IMR-90 (cell line): ENCODE measurements at regions not wholly inside any gene's neighbourhood (a gene's known extent, or its start where the extent isn't known, plus 50 kb on each side); places are given as distances from the start of the nearest gene placed in this dataset.

Experiments
- ATAC-seq: fragments of 200-7000 bp; cut with Tn5 transposase; 2 replicates; pipeline ENCODE4 v1.9.1; 2020; ENCODE audit warnings: low read depth, mild to moderate bottlenecking, moderate library complexity
- BruUV-seq: library from RNA; stranded (reverse); fragments of 400-500 nt; replicated peaks from 2 replicates; lab custom pipeline; 2021; lab: Mats Ljungman, UMichigan
- CTCF ChIA-PET: fragments of 300-600 bp; formaldehyde crosslinking; extraction: SDS; loops from one replicate; lab custom pipeline; 2021; ENCODE audit warnings: antibody characterized with exemption; lab: Yijun Ruan, JAX
- POLR2A ChIA-PET: fragments of 300-600 bp; sonication (Branson Sonifier 250); formaldehyde crosslinking; loops from one replicate; lab custom pipeline; 2022; ENCODE audit warnings: antibody characterized with exemption; ENCODE audit not compliant: unreplicated experiment; lab: Charles Lee
- DNase-seq: peaks from one replicate; pipeline ENCODE4 v3.0.0; 2013
- H2AFZ ChIP-seq: replicated peaks from 2 replicates; pipeline ENCODE3; 2013; ENCODE audit warnings: low read length, mild to moderate bottlenecking; ENCODE audit not compliant: poor library complexity
- H2AK5ac ChIP-seq: 2 replicates; pipeline ENCODE4 v1.6.1; 2013; ENCODE audit warnings: low read depth, low read length, inconsistent platforms
- H2AK9ac ChIP-seq: replicated peaks from 2 replicates; pipeline ENCODE3; 2013; ENCODE audit warnings: mild to moderate bottlenecking, low read depth, low read length, moderate library complexity; ENCODE audit not compliant: poor library complexity
- H2BK120ac ChIP-seq: 2 replicates; pipeline ENCODE4 v1.6.1; 2013; ENCODE audit warnings: low read depth, low read length, inconsistent platforms
- H2BK15ac ChIP-seq: 3 replicates; pipeline ENCODE4 v1.6.1; 2013; ENCODE audit warnings: low read depth, low read length, inconsistent platforms
- H2BK20ac ChIP-seq: 2 replicates; pipeline ENCODE4 v1.6.1; 2013; ENCODE audit warnings: low read depth, mild to moderate bottlenecking, inconsistent platforms, low read length, moderate library complexity
- H2BK5ac ChIP-seq: 2 replicates; pipeline ENCODE4 v1.6.1; 2013; ENCODE audit warnings: mild to moderate bottlenecking, low read depth, low read length, inconsistent platforms; ENCODE audit not compliant: poor library complexity, severe bottlenecking
- H3K14ac ChIP-seq: replicated peaks from 2 replicates; pipeline ENCODE4 v1.6.1; 2013; ENCODE audit warnings: low read depth, low read length, inconsistent platforms
- H3K18ac ChIP-seq: 2 replicates; pipeline ENCODE4 v1.6.1; 2013; ENCODE audit warnings: low read depth, low read length, control low read depth
- H3K23ac ChIP-seq: 2 replicates; pipeline ENCODE4 v1.6.1; 2013; ENCODE audit warnings: low read depth, low read length, inconsistent platforms
- H3K27ac ChIP-seq: 2 replicates; pipeline ENCODE4 v1.5.1; 2013; ENCODE audit warnings: mild to moderate bottlenecking, control low read depth, low read length; ENCODE audit not compliant: insufficient read depth
- H3K27me3 ChIP-seq: 2 replicates; pipeline ENCODE4 v1.6.1; 2013; ENCODE audit warnings: low read length; ENCODE audit not compliant: control insufficient read depth, insufficient read depth
- H3K36me3 ChIP-seq: 2 replicates; pipeline ENCODE4 v1.6.1; 2013; ENCODE audit warnings: low read length, mixed read lengths; ENCODE audit not compliant: control insufficient read depth, insufficient read depth
- H3K4ac ChIP-seq: 2 replicates; pipeline ENCODE4 v1.6.1; 2013; ENCODE audit warnings: low read depth, low read length, inconsistent platforms
- H3K4me1 ChIP-seq: 2 replicates; pipeline ENCODE4 v1.6.1; 2013; ENCODE audit warnings: low read length, mixed read lengths; ENCODE audit not compliant: control insufficient read depth, insufficient read depth
- H3K4me2 ChIP-seq: 2 replicates; pipeline ENCODE4 v1.6.1; 2013; ENCODE audit warnings: low read depth, mild to moderate bottlenecking, control low read depth, low read length, moderate library complexity
- H3K4me3 ChIP-seq: 2 replicates; pipeline ENCODE4 v1.5.1; 2013; ENCODE audit warnings: low read depth, mild to moderate bottlenecking, control low read depth, low read length, moderate library complexity; ENCODE audit not compliant: insufficient read depth
- H3K56ac ChIP-seq: 2 replicates; pipeline ENCODE4 v1.6.1; 2013; ENCODE audit warnings: low read length, inconsistent platforms; ENCODE audit not compliant: insufficient read depth; ENCODE audit errors: extremely low read depth
- H3K79me1 ChIP-seq, 2 experiments: 2 replicates each; pipeline ENCODE4 v1.6.1; 2013; ENCODE audit warnings: low read length in 2 of 2, inconsistent platforms in 1 of 2, low read depth in 1 of 2
- H3K9ac ChIP-seq: 2 replicates; pipeline ENCODE4 v1.6.1; 2013; ENCODE audit warnings: low read depth, low read length, control low read depth
- H3K9me1 ChIP-seq: 2 replicates; pipeline ENCODE4 v1.6.1; 2013; ENCODE audit warnings: low read length, inconsistent platforms; ENCODE audit not compliant: insufficient read depth
- H3K9me3 ChIP-seq: 2 replicates; pipeline ENCODE4 v1.6.1; 2013; ENCODE audit warnings: low read length; ENCODE audit not compliant: control insufficient read depth, insufficient read depth
- H4K20me1 ChIP-seq: 2 replicates; pipeline ENCODE4 v1.6.1; 2013; ENCODE audit warnings: low read length, inconsistent platforms; ENCODE audit not compliant: insufficient read depth
- H4K5ac ChIP-seq: 2 replicates; pipeline ENCODE4 v1.6.1; 2013; ENCODE audit warnings: mild to moderate bottlenecking, low read depth, low read length, control low read depth
- H4K8ac ChIP-seq, 2 experiments: 2 replicates each; pipeline ENCODE4 v1.6.1; 2013; ENCODE audit warnings: low read depth in 2 of 2, low read length in 2 of 2, control low read depth in 1 of 2, inconsistent platforms in 1 of 2
- H4K91ac ChIP-seq: 2 replicates; pipeline ENCODE4 v1.6.1; 2013; ENCODE audit warnings: low read depth, low read length, inconsistent platforms; ENCODE audit not compliant: insufficient read depth
- BHLHE40 ChIP-seq: fragments of 150-350 bp; IDR thresholded peaks from 2 replicates; pipeline ENCODE4 v1.6.1; 2016; ENCODE audit warnings: mild to moderate bottlenecking, low read depth, low read length
- CEBPB ChIP-seq: IDR thresholded peaks from 2 replicates; pipeline ENCODE4 v1.6.1; 2012; ENCODE audit warnings: low read depth, low read length, improper control_type of control experiment
- CHD1 ChIP-seq: IDR thresholded peaks from 2 replicates; pipeline ENCODE4 v1.6.1; 2012; ENCODE audit warnings: low read depth, low read length, improper control_type of control experiment
- CTCF ChIP-seq: conservative IDR thresholded peaks from 2 replicates; pipeline ENCODE4 v1.5.1; 2012; ENCODE audit warnings: mild to moderate bottlenecking, low read depth, low read length, improper control_type of control experiment
- ELK1 ChIP-seq: fragments of 150-350 bp; IDR thresholded peaks from 2 replicates; pipeline ENCODE4 v1.6.1; 2016; ENCODE audit warnings: low read depth, mild to moderate bottlenecking, low read length, moderate library complexity, borderline replicate concordance
- FOS ChIP-seq: fragments of 150-350 bp; IDR thresholded peaks from 2 replicates; pipeline ENCODE4 v1.6.1; 2016; ENCODE audit warnings: low read depth, low read length
- MAFK ChIP-seq: IDR thresholded peaks from 2 replicates; pipeline ENCODE4 v1.6.1; 2012; ENCODE audit warnings: low read depth, low read length, improper control_type of control experiment
- MAZ ChIP-seq: IDR thresholded peaks from 2 replicates; pipeline ENCODE4 v1.6.1; 2012; ENCODE audit warnings: low read depth, mild to moderate bottlenecking, low read length, improper control_type of control experiment, moderate library complexity, borderline replicate concordance
- MXI1 ChIP-seq: IDR thresholded peaks from 2 replicates; pipeline ENCODE4 v1.6.1; 2012; ENCODE audit warnings: low read depth, mild to moderate bottlenecking, low read length, moderate library complexity, borderline replicate concordance
- NFE2L2 ChIP-seq: fragments of 150-350 bp; IDR thresholded peaks from 2 replicates; pipeline ENCODE4 v1.6.1; 2016; ENCODE audit warnings: low read depth, mild to moderate bottlenecking, low read length
- POLR2A ChIP-seq: IDR thresholded peaks from 2 replicates; pipeline ENCODE4 v1.6.1; 2012; ENCODE audit warnings: mild to moderate bottlenecking, low read depth, low read length
- RAD21 ChIP-seq: IDR thresholded peaks from 2 replicates; pipeline ENCODE4 v1.6.1; 2012; ENCODE audit warnings: low read length, improper control_type of control experiment
- RCOR1 ChIP-seq: IDR thresholded peaks from 2 replicates; pipeline ENCODE4 v1.6.1; 2012; ENCODE audit warnings: mild to moderate bottlenecking, low read length, improper control_type of control experiment; ENCODE audit not compliant: insufficient replicate concordance
- RFX5 ChIP-seq: IDR thresholded peaks from 2 replicates; pipeline ENCODE4 v1.8.0; 2012; ENCODE audit warnings: low read depth, mild to moderate bottlenecking, low read length, moderate library complexity
- SMC3 ChIP-seq: fragments of 150-350 bp; IDR thresholded peaks from 2 replicates; pipeline ENCODE4 v1.6.1; 2016; ENCODE audit warnings: low read depth, mild to moderate bottlenecking, antibody characterized with exemption, low read length, moderate library complexity
- USF2 ChIP-seq: fragments of 150-350 bp; IDR thresholded peaks from 2 replicates; pipeline ENCODE4 v1.6.1; 2017; ENCODE audit warnings: mild to moderate bottlenecking, antibody characterized with exemption, low read length, low read depth
- WGBS, 2 experiments: methylation state at CpG; one replicate each; pipeline versions ENCODE4 v1.1.5 to v1.1.7; 2013; ENCODE audit warnings: missing lambda C conversion rate in 2 of 2; ENCODE audit not compliant: insufficient read length in 1 of 2; ENCODE audit errors: extremely low coverage in 2 of 2; 5-methylcytosine and 5-hydroxymethylcytosine counted together
- dilution Hi-C: fragments of 300-500 bp; cut with HindIII; formaldehyde crosslinking; loops from one replicate; pipeline ENCODE4 v1.14.3; 2018; ENCODE audit warnings: low sequenced_read_pairs; ENCODE audit not compliant: unreplicated experiment
- in situ Hi-C: fragments of 300-500 bp; cut with MboI; formaldehyde crosslinking; loops from 3 replicates; pipeline ENCODE4 v1.14.3; 2019; ENCODE audit warnings: low sequenced_read_pairs, inconsistent platforms, mixed read lengths
- intact Hi-C: fragments of 100-400 bp; cut with micrococcal nuclease; formaldehyde crosslinking; loops from 2 replicates; pipeline ENCODE4 v1.10.0; 2022

GRCh38 chr10:83982812-83983211 is 156.5 kb upstream of the GHITM start:
- Histone ChIP-seq H3K27me3 (no peaks in the 10 kb centered on the region), H3K27ac (no peak overlapping the region), H4K20me1 (no peaks in the 10 kb centered on the region), H3K23ac (no peak overlapping the region), H2AFZ (no peak overlapping the region), H3K4me1 (no peaks in the 10 kb centered on the region), H2AK5ac (no peak overlapping the region), H3K9ac (no peak overlapping the region), H4K8ac (no peak overlapping the region), H3K56ac (no peak overlapping the region), H2AK9ac (no peak overlapping the region), H3K14ac (no peak overlapping the region), H4K5ac (no peak overlapping the region), H3K4ac (no peak overlapping the region), H2BK5ac (no peak overlapping the region), H4K91ac (no peak overlapping the region), H3K36me3 (no peaks in the 10 kb centered on the region), H2BK20ac (no peak overlapping the region), H3K79me1 (no peaks in the 10 kb centered on the region), H2BK15ac (no peak overlapping the region), H2BK120ac (no peak overlapping the region), H3K4me3 (no peak overlapping the region), H3K4me2 (no peak overlapping the region), H3K9me1 (no peaks in the 10 kb centered on the region), H3K18ac (no peak overlapping the region), H3K9me3 (peaks cover 3% of the 10 kb centered on the region; the same call in 1 of the 2 replicates)
- WGBS, 2 experiments: no CpG with 5 or more reads among the region's 1 CpG
- ChIA-PET CTCF (interaction anchor here (0.6 kb wide), 1 partner anchor 292 kb away, joined by 4 read pairs; no protein-coding TSS in a partner anchor), POLR2A (no interaction called here)
- TF ChIP-seq FOS (no peak), RAD21 (no peak), MAFK (no peak), RFX5 (no peak), CEBPB (no peak), MAZ (no peak), RCOR1 (no peak), CHD1 (no peak), USF2 (no peak), SMC3 (no peak), MXI1 (no peak), BHLHE40 (no peak), ELK1 (no peak), CTCF (no peak), POLR2A (no peak), NFE2L2 (no peak)
- dilution Hi-C loops (no loop called here), intact Hi-C loops (no loop called here), in situ Hi-C loops (no loop called here)
- ATAC-seq (no peak), DNase-seq (no peak)
- no TSS peak for BruUV-seq
